PFSK-1 (cell line): ENCODE measurements at regions not wholly inside any gene's neighbourhood (a gene's known extent, or its start where the extent isn't known, plus 50 kb on each side); places are given as distances from the start of the nearest gene placed in this dataset.

Source experiments
- FOXP2 ChIP-seq: optimal IDR thresholded peaks from 2 replicates; pipeline ENCODE3; 2011; ENCODE audit warnings: borderline replicate concordance, control low read depth, inconsistent platforms; ENCODE audit not compliant: insufficient read depth; ENCODE audit errors: extremely low read length, extremely low read depth
- POLR2AphosphoS5 ChIP-seq: IDR thresholded peaks from 2 replicates; pipeline ENCODE4 v1.6.1; 2012; ENCODE audit warnings: low read depth, mild to moderate bottlenecking, control low read depth, low read length, moderate library complexity
- REST ChIP-seq, 2 experiments: IDR thresholded peaks; 2 replicates each; pipeline versions ENCODE4 v1.6.1 to v1.8.0; 2011 to 2012; ENCODE audit warnings: low read depth in 2 of 2, low read length in 2 of 2, control low read depth in 1 of 2, inconsistent platforms in 1 of 2, mild to moderate bottlenecking in 1 of 2, moderate library complexity in 1 of 2; ENCODE audit not compliant: insufficient read depth in 1 of 2
- SIN3A ChIP-seq: IDR thresholded peaks from 2 replicates; pipeline ENCODE4 v1.6.1; 2012; ENCODE audit warnings: mild to moderate bottlenecking, low read length, moderate library complexity, borderline replicate concordance; ENCODE audit not compliant: insufficient read depth
- TAF1 ChIP-seq: IDR thresholded peaks from 2 replicates; pipeline ENCODE4 v1.6.1; 2012; ENCODE audit warnings: low read length, control low read depth, borderline replicate concordance; ENCODE audit not compliant: insufficient read depth

GRCh38 chr3:11720917-11721411, 77.2 kb upstream of the VGLL4 start:
- TF ChIP-seq POLR2AphosphoS5: no peak
- TF ChIP-seq REST (IDR thresholded peaks at IDR 0.05; ENCODE audit: insufficient read depth in 1 of 2, low read depth in 2 of 2, low read length in 2 of 2): no peak
- no peak for TF ChIP-seq FOXP2
- no peak; the same call in 1 of the 2 replicates for TF ChIP-seq SIN3A

GRCh38 chr3:11720304-11720898, 76.7 kb upstream of the VGLL4 start:
- TF ChIP-seq TAF1: 0 out of 2 replicates have a peak, but pooled peaks have one; percentile 20
- no peak for TF ChIP-seq REST (IDR thresholded peaks at IDR 0.05; ENCODE audit: insufficient read depth in 1 of 2, low read depth in 2 of 2, low read length in 2 of 2)
- peak; percentile 33; the same call in 1 of the 2 replicates for TF ChIP-seq SIN3A
- TF ChIP-seq FOXP2: no peak
- peak; percentile 49; the same call in 1 of the 2 replicates for TF ChIP-seq POLR2AphosphoS5

DNA sequence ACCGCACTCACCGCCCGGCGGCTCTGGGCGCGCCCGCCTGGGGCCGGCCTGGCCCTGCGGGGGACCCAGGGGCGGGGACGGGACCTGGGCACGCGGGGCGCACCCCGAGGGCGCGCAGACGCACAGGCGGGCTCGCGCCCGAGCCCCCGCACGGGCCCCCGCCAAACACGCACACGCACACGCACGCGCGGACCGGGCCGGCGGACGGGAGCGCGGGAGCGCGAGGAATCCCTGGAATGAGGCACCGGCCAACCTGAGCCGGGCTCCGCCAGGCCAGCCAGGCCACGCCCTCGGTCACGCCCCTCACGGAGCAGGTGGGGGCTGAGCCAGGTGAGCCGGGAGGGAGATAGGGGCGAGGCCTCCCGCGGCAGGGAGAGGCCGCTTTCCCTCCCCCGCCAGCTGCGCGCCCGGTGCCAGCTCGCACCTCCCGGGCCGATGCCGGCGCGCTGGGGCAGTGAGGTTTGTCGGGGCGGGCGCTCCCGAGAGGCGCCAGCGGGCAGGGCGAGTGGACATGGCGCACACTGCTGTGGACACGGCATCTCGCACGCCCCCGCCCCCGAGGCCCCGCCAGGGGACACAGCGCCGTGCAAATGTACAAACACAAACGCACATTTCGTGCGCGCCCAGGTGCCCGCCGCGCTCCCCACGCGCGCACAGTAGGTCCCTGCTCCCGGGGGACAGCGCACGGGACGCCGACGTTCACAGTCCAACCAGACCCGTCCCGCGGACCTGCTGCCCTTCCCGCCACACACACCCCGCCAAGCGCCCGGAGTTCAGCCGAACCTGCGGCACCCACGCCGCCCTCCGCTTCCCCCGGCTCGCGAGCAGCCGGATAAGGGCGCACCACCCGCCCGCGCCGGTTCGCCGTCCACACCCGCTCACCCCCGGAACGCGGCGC, 75.9 kb upstream of the VGLL4 start:
- TF ChIP-seq FOXP2 (peak; percentile 6), SIN3A (no peak)

DNA sequence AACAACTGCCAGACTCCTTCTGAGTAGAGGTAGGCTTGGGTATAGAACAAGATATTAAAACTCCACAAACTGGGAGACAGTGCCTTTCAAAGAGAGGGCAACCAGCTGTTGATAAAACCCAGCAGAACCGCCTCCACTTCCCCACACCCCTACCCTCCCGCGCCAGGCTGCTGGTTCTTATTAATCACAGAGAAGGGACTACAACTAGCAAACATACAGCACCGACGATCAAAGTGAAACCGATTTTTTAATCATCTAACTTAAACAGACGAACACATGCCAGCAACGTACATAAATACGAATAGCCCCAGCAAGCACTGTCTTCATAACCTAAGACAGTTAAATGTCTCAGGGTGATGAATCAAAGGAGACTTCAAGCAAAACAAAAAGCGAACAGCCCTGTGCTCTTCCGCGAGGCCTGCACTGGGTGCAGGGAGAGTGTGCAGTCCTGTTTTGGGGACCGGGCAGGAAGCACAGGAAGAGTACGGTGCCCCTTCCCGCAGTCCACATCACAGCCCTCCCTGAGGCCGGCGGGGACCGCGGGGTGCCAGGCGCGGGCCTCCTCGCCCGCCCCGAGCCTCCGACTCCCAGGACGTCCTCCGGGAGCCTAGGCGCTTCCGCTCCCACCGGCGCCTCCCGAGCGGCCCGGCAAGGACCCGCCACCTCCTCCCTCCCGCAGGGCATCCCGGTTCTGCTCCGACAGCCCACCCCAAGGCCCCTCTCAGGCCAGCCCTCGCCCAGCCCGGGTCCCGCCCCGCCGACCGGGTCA, 75.1 kb upstream of the VGLL4 start:
- TF ChIP-seq POLR2AphosphoS5 (no peak), FOXP2 (no peak)

DNA sequence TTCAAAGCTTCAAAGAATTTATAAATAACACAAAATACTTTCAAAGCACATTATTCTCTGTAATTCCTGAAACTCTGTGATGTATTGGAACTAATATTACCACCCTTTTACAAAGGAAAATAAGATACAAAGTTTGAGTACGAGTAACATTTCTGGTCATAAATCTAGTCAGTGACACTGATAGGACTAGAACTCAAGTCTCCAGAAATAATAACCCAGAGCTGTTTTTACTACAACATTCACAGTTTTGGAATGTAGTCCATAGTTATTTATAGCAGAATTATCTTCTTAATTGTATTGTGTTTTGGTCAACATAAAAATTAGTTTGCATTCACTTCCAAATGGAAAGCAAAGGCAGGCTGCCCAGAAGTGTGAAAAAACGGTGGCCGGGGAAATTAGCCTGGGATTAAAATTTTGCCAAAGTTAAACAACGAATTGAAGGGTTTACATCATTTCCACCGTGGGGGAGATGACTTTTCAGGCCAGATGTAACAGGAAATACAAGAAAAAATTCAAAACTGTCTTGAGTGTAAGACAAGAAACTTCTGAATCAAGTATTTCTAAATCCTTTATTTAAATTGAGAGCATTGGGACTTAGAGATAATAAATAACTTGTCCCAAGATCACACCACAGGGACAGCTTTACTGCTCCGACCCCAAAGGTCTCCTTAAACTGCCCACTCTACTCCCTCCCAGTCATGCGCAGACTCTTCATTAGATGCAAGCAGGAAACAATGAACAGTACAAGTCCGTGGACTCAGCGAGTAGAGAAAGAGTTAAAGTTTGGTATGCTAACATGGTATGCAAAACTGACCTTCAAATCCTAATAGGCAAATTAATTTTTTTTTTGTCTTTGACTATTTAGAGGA, 74.3 kb upstream of the VGLL4 start:
- no peak for TF ChIP-seq TAF1
- TF ChIP-seq REST (IDR thresholded peaks at IDR 0.05; ENCODE audit: insufficient read depth in 1 of 2, low read depth in 2 of 2, low read length in 2 of 2): no peak
